CD4-positive, alpha-beta T cell treated with Interleukin-10 for 1 hour (primary cell): ENCODE measurements at regions not wholly inside any gene's neighbourhood (a gene's known extent, or its start where the extent isn't known, plus 50 kb on each side); places are given as distances from the start of the nearest gene placed in this dataset.
"Not testable (repeated sequence)": the region's sequence is repeated elsewhere in the genome, so short reads cannot be mapped to it uniquely, and the experiment has no call there.

ENCODE experiments used
- DNase-seq: peaks from one replicate; pipeline ENCODE4 v3.0.0-alpha.2; 2020

- DNase-seq = no peak
These were observed 743.8 kb downstream of the TAF11L14 start for GRCh38 chr5:18378066-18378465.

- DNase-seq = no peak
These were observed 744.9 kb downstream of the TAF11L14 start for GRCh38 chr5:18379189-18379588.

GRCh38 chr5:18380729-18381362 lies 746.6 kb downstream of the TAF11L14 start:
- no peak for DNase-seq

- peak; percentile 17 for DNase-seq
These were observed 759.5 kb downstream of the TAF11L14 start for GRCh38 chr5:18393565-18394442.

DNA sequence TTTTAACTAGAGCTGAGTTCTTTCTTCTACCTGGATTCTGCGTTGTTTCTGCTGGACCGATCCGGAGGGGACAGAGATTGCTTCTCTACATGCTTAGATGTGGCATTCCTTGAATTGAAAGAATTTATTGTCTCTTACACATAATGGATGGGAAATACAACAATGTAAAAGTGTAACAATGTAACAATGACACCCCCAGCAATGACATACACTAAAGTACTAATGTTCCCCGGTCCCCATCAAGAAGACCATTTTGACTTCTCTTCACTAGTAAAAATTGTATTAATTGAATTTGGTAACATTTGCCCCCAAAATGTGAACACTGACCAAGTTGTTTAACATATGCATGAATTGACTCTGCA lies 760.2 kb downstream of the TAF11L14 start:
- no peak for DNase-seq

GRCh38 chr5:18395126-18396110 lies 761.2 kb downstream of the TAF11L14 start:
- no peak for DNase-seq

DNA sequence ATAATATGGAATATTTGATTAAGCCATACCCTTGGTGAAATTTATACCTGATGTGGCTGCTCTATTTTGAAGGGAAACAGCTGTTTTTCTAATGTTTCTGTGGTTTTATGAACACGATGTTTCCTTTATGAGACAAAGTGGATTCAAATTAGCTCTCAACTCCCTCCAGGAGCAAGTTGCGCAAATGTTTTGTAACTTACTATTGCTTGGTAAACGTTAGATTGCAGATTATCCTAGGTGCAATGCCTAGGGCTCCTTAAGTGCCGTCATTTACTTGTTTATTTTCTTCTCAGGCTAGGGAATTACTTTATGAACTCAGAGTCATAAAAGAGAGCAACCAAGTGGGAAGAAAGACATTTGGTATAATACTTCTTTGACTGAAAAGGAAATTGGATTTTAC lies 763.1 kb downstream of the TAF11L14 start:
- DNase-seq = no peak

- DNase-seq = no peak
These were observed 763.6 kb downstream of the TAF11L14 start for GRCh38 chr5:18397891-18398290.

GRCh38 chr5:18399461-18400327 lies 765.4 kb downstream of the TAF11L14 start:
- DNase-seq = not testable (repeated sequence)

DNA sequence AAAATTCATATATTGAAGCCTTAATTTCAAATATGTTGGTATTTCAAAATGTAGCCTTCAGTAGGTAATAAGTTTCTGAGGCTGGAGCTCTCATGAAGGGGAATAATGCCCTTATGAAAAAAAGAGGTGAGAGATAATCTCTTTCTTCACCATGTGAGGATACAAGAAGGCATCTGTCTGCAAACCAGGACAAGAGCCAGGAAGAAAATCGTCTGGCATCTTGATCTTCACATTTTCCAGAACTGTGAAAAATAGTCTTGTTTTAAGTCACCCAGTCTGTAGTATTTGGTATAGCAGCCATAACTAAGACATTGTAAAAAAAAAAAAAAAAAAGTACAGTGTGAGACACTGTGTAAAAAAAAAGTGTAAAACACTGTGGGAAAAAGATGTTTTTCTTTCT lies 768.9 kb downstream of the TAF11L14 start:
- DNase-seq = no peak

DNA sequence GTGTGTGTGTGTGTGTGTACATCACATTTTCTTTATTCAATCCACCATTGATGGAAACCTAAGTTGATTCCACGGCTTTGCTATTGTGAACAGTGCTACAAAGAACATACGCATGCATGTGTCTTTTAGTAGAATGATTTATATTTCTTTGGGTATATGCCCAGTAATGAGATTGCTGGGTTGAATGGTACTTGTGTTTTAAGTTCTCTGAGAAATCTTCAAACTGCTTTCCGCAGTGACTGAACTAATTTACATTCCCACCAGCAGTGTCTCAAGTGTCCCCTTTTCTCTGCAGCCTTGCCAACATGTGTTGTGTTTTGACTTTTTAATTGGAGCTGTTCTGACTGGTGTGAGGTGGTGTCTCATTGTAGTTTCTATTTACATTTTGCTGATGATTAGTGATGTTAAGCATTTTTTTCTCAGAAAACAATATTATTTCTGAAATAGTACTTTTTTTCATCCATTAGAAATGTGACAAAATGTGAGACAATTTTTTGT lies 769.7 kb downstream of the TAF11L14 start:
- DNase-seq = no peak

- no peak for DNase-seq
These were observed 786.5 kb downstream of the TAF11L14 start for GRCh38 chr5:18420711-18421110.

GRCh38 chr5:18433336-18433735 lies 799.1 kb downstream of the TAF11L14 start:
- no peak for DNase-seq

DNA sequence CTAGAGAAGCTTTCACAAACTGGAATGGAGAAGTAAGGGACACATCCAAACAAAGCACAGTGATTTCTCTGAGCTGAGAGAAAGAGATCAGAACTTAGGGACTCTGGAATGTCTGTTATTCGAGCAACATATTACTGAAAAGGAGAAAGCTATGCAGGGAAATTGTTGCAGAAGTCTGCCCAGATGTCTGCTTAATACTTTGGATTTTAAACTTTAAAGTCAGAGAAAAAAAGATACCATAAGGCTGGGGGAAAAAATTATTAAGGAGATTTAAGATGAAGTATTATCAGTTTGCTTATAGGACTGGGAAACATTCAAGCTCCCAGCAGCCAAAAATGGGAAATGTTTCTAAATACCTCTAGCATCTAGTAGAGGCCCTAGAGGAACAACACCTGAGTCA lies 803.9 kb downstream of the TAF11L14 start:
- no peak for DNase-seq

DNA sequence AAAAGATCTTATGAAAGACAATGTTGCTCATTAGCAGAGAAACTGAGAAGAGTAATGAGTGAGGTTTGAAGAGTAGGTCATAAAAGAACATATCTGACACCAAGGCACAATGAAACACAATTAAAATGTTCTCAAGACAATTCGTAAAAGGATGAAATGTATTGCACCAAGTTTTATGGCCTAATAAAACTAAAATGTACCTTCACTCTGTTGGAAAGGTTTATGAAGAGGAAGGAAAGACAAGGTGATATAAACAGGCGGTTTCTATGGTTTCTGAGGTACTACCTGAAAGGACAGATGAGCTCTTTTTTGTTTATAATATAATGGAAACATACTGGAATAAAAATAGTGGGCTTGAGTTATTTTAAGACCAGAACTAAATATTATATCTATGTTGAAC lies 821.3 kb downstream of the TAF11L14 start:
- DNase-seq = no peak

DNA sequence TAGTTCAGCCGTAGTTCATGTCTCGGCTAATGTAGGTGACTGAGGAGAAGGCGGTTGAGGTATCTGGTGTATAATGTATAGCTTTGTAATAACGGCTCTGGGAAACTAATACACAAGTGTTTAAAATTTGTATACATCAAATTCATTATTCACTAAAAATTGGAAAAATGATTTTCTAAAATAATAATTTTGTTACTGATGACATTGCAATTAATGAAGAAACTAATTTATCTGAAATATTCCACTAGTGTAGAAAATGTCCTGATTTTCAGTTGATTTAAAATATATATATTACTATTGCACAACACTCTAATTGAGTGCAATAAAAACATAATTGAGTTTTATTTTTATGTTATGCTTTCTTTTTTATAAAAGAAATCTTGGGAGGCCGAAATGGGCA lies 823.0 kb downstream of the TAF11L14 start:
- no peak for DNase-seq

- DNase-seq = no peak
These were observed 827.5 kb downstream of the TAF11L14 start for GRCh38 chr5:18461766-18462165.

GRCh38 chr5:18465833-18466681 lies 831.8 kb downstream of the TAF11L14 start:
- DNase-seq = peak; percentile 28

DNA sequence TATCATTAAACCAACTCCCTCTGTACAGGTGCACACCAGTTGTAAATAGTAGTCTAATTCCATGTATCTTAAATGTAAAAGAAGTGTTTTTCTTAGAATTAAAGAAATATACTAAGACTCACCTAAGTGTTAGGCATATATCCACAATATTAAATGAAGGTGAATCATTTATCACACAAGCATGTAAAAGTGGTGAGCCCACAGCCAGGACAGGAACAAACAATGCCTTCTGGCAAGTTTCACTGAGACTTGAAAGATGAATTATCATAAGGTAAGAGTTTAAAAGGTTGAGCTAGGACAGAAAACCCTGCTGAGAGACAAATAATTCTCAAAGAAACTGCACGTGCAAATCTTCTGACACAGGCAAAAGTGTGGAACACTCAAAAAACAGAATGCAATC lies 832.5 kb downstream of the TAF11L14 start:
- no peak for DNase-seq

DNA sequence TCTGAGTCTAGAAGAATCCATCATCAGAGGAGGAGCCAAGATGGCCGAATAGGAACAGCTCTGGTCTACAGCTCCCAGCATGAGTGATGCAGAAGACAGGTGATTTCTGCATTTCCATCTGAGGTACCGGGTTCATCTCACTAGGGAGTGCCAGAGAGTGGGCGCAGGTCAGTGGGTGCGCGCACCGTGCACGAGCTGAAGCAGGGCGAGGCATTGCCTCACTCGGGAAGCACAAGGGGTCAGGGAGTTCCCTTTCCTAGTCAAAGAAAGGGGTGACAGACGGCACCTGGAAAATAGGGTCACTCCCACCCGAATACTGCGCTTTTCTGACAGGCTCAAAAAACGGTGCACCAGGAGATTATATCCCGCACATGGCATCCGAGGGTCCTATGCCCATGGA lies 837.5 kb downstream of the TAF11L14 start:
- DNase-seq = not testable (repeated sequence)

- no peak for DNase-seq
These were observed 849.2 kb downstream of the TAF11L14 start for GRCh38 chr5:18483451-18483850.
